ENCODE measurements at regions not wholly inside any gene's neighbourhood (a gene's known extent, or its start where the extent isn't known, plus 50 kb on each side); places are given as distances from the start of the nearest gene placed in this dataset.

GRCh38 chr15:85941186-85941855 is 138.3 kb upstream of the AGBL1 start:
- WGBS (ENCODE audit: insufficient coverage, low lambda C conversion rate): no CpG with 5 or more reads among the region's 2 CpGs
- H3K36me3 ChIP-seq (ENCODE audit: control insufficient read depth, insufficient read depth, low read length): no peaks in the 10 kb centered on the region
- H3K9me3 ChIP-seq (ENCODE audit: control insufficient read depth, low read depth, low read length): no peaks in the 10 kb centered on the region
- no peaks in the 10 kb centered on the region for H3K27me3 ChIP-seq (ENCODE audit: control insufficient read depth, insufficient read depth, low read length)
- peak; percentile 10 to 12 for DNase-seq
- no peak overlapping the region for H3K27ac ChIP-seq (ENCODE audit: low read length)
- no peaks in the 10 kb centered on the region for H3K4me1 ChIP-seq (ENCODE audit: control insufficient read depth, insufficient read depth, low read length)
- H3K4me3 ChIP-seq (ENCODE audit: low read length): no peak overlapping the region

GRCh38 chr15:85942632-85943031 is 137.0 kb upstream of the AGBL1 start:
- no peak overlapping the region for H3K27ac ChIP-seq (ENCODE audit: low read length)
- no peaks in the 10 kb centered on the region for H3K9me3 ChIP-seq (ENCODE audit: control insufficient read depth, low read depth, low read length)
- no peaks in the 10 kb centered on the region for H3K36me3 ChIP-seq (ENCODE audit: control insufficient read depth, insufficient read depth, low read length)
- DNase-seq: no peak
- H3K27me3 ChIP-seq (ENCODE audit: control insufficient read depth, insufficient read depth, low read length): no peaks in the 10 kb centered on the region
- H3K4me3 ChIP-seq (ENCODE audit: low read length): no peak overlapping the region
- WGBS (ENCODE audit: insufficient coverage, low lambda C conversion rate): no CpG with 5 or more reads among the region's 5 CpGs
- no peaks in the 10 kb centered on the region for H3K4me1 ChIP-seq (ENCODE audit: control insufficient read depth, insufficient read depth, low read length)

DNA sequence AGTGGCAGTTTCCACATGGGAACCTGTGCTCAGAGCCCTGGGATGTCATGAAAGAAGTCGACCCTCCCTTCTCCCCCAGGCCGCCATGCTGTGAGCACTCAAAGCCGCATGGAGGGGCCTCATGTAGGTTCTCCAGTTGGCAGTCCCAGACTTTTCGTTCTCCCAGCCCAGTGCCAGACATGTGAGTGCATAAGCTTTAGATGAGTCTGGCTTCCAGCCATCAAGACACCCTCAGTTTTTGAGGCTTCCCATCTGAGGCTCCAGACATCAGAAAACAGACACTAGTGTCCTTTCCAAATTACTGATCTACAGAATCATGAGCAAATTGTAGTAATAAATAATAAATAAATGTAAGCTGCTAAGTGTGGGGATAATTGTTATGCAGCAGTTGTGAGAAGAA is 136.5 kb upstream of the AGBL1 start:
- WGBS (ENCODE audit: insufficient coverage, low lambda C conversion rate): no CpG with 5 or more reads among the region's 4 CpGs
- Histone ChIP-seq H3K27ac (ENCODE audit: low read length) (no peak overlapping the region), H3K36me3 (ENCODE audit: control insufficient read depth, insufficient read depth, low read length) (no peaks in the 10 kb centered on the region)

GRCh38 chr15:85943791-85944190 is 135.9 kb upstream of the AGBL1 start:
- WGBS (ENCODE audit: insufficient coverage, low lambda C conversion rate): 92% methylated on average over 2 of the region's 2 CpGs
- Histone ChIP-seq H3K4me3 (ENCODE audit: low read length) (no peak overlapping the region), H3K27me3 (ENCODE audit: control insufficient read depth, insufficient read depth, low read length) (no peaks in the 10 kb centered on the region), H3K36me3 (ENCODE audit: control insufficient read depth, insufficient read depth, low read length) (no peaks in the 10 kb centered on the region), H3K27ac (ENCODE audit: low read length) (no peak overlapping the region), H3K9me3 (ENCODE audit: control insufficient read depth, low read depth, low read length) (no peaks in the 10 kb centered on the region), H3K4me1 (ENCODE audit: control insufficient read depth, insufficient read depth, low read length) (no peaks in the 10 kb centered on the region)
- no peak for DNase-seq

More for the DNA sequence above, 136.5 kb upstream of the AGBL1 start:
- DNase-seq: no peak
- Histone ChIP-seq H3K27me3 (ENCODE audit: control insufficient read depth, insufficient read depth, low read length) (no peaks in the 10 kb centered on the region), H3K4me3 (ENCODE audit: low read length) (no peak overlapping the region), H3K4me1 (ENCODE audit: control insufficient read depth, insufficient read depth, low read length) (no peaks in the 10 kb centered on the region), H3K9me3 (ENCODE audit: control insufficient read depth, low read depth, low read length) (no peaks in the 10 kb centered on the region)

GRCh38 chr15:85947021-85947420 is 132.7 kb upstream of the AGBL1 start:
- Histone ChIP-seq H3K9me3 (ENCODE audit: control insufficient read depth, low read depth, low read length) (no peaks in the 10 kb centered on the region), H3K27ac (ENCODE audit: low read length) (no peak overlapping the region), H3K27me3 (ENCODE audit: control insufficient read depth, insufficient read depth, low read length) (peaks cover 2% of the 10 kb centered on the region), H3K4me1 (ENCODE audit: control insufficient read depth, insufficient read depth, low read length) (no peaks in the 10 kb centered on the region), H3K36me3 (ENCODE audit: control insufficient read depth, insufficient read depth, low read length) (no peaks in the 10 kb centered on the region), H3K4me3 (ENCODE audit: low read length) (no peak overlapping the region)
- DNase-seq: no peak
- WGBS (ENCODE audit: insufficient coverage, low lambda C conversion rate): no CpG with 5 or more reads among the region's 3 CpGs

- no peak overlapping the region for H3K27ac ChIP-seq (ENCODE audit: low read length)
- no peaks in the 10 kb centered on the region for H3K4me1 ChIP-seq (ENCODE audit: control insufficient read depth, insufficient read depth, low read length)
- no peak overlapping the region for H3K4me3 ChIP-seq (ENCODE audit: low read length)
- no peak for DNase-seq
- H3K36me3 ChIP-seq (ENCODE audit: control insufficient read depth, insufficient read depth, low read length): no peaks in the 10 kb centered on the region
- no peaks in the 10 kb centered on the region for H3K9me3 ChIP-seq (ENCODE audit: control insufficient read depth, low read depth, low read length)
- WGBS (ENCODE audit: insufficient coverage, low lambda C conversion rate): 100% methylated on average over 1 of the region's 7 CpGs
- peaks cover 2% of the 10 kb centered on the region for H3K27me3 ChIP-seq (ENCODE audit: control insufficient read depth, insufficient read depth, low read length)
Measured at GRCh38 chr15:85947936-85948335, 131.7 kb upstream of the AGBL1 start.

DNA sequence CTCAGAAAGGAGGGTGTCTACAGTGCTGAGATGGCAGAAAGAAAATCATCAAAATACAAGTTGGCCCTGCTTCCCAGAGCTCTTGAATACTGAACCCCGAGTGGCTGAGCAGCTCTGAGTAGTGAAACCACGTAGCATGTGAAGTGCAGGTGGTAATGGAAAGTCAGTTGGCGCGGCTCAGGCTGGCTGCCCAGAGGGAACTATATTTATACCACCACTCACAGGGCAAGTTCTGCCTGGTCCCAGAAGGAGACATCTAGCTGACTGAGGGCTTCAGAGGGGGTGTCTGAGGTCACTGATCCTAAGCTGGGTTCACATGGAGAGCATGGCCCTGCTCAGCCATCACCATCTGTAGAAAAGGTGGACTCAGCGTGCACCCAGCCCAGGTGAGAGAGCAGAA is 129.6 kb upstream of the AGBL1 start:
- no peak for DNase-seq
- Histone ChIP-seq H3K4me1 (ENCODE audit: control insufficient read depth, insufficient read depth, low read length) (no peaks in the 10 kb centered on the region), H3K27ac (ENCODE audit: low read length) (no peak overlapping the region), H3K27me3 (ENCODE audit: control insufficient read depth, insufficient read depth, low read length) (peaks cover 2% of the 10 kb centered on the region), H3K9me3 (ENCODE audit: control insufficient read depth, low read depth, low read length) (no peaks in the 10 kb centered on the region), H3K4me3 (ENCODE audit: low read length) (no peak overlapping the region), H3K36me3 (ENCODE audit: control insufficient read depth, insufficient read depth, low read length) (no peaks in the 10 kb centered on the region)
- WGBS (ENCODE audit: insufficient coverage, low lambda C conversion rate): no CpG with 5 or more reads among the region's 5 CpGs

GRCh38 chr15:85954586-85954985 is 125.1 kb upstream of the AGBL1 start:
- no CpG with 5 or more reads among the region's 1 CpG for WGBS (ENCODE audit: insufficient coverage, low lambda C conversion rate)
- no peaks in the 10 kb centered on the region for H3K9me3 ChIP-seq (ENCODE audit: control insufficient read depth, low read depth, low read length)
- no peak for DNase-seq
- no peak overlapping the region for H3K27ac ChIP-seq (ENCODE audit: low read length)
- H3K4me1 ChIP-seq (ENCODE audit: control insufficient read depth, insufficient read depth, low read length): no peaks in the 10 kb centered on the region
- no peak overlapping the region for H3K4me3 ChIP-seq (ENCODE audit: low read length)
- H3K36me3 ChIP-seq (ENCODE audit: control insufficient read depth, insufficient read depth, low read length): no peaks in the 10 kb centered on the region
- H3K27me3 ChIP-seq (ENCODE audit: control insufficient read depth, insufficient read depth, low read length): peaks cover 2% of the 10 kb centered on the region

DNA sequence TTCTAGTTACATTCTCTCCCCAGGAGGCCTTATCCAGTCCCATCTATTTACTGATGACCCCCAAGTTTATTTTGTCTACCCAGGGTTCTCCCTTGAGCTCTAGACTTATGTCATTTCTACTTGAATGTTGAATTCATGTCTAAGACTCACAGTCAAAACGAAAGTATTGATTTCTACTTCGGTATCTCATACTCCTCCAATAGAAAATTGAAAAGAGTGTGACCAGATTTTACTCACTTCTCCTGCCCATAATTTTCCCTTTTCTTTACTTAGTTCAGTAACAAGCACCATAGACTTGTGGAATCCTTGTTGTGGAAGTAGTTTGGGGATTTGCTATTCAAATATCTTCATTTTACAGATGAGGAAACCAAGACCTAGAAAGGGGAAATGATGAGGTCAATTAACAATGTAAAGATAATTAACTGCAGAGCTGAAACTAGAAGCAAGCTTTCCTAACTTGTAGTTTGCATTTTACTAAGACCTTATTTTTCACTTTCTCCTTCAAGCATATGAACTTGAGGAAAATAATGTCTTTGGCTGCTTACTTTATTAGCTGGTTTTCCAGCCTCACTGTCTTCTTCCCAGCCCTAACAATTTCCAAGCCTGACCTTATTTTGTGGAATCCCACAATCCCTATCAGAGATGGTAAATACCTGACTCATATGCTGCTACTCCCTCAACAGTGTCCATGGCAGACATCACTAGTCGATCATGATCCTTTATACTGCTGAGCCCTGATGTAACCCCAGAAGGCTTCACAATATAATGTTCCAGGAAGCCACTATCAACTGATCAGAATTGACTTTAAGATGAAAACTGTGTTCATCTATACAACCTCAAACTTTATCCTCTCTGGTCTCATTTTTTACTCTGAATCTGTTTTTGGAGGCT is 123.9 kb upstream of the AGBL1 start:
- Histone ChIP-seq H3K27me3 (ENCODE audit: control insufficient read depth, insufficient read depth, low read length) (peaks cover 2% of the 10 kb centered on the region), H3K4me1 (ENCODE audit: control insufficient read depth, insufficient read depth, low read length) (no peaks in the 10 kb centered on the region), H3K9me3 (ENCODE audit: control insufficient read depth, low read depth, low read length) (no peaks in the 10 kb centered on the region), H3K4me3 (ENCODE audit: low read length) (no peak overlapping the region), H3K36me3 (ENCODE audit: control insufficient read depth, insufficient read depth, low read length) (no peaks in the 10 kb centered on the region), H3K27ac (ENCODE audit: low read length) (no peak overlapping the region)
- 93% methylated on average over 2 of the region's 3 CpGs for WGBS (ENCODE audit: insufficient coverage, low lambda C conversion rate)
- DNase-seq: no peak

GRCh38 chr15:85956532-85957275 is 123.0 kb upstream of the AGBL1 start:
- no peak for DNase-seq
- Histone ChIP-seq H3K27me3 (ENCODE audit: control insufficient read depth, insufficient read depth, low read length) (no peaks in the 10 kb centered on the region), H3K9me3 (ENCODE audit: control insufficient read depth, low read depth, low read length) (no peaks in the 10 kb centered on the region), H3K4me3 (ENCODE audit: low read length) (no peak overlapping the region), H3K36me3 (ENCODE audit: control insufficient read depth, insufficient read depth, low read length) (no peaks in the 10 kb centered on the region), H3K27ac (ENCODE audit: low read length) (no peak overlapping the region), H3K4me1 (ENCODE audit: control insufficient read depth, insufficient read depth, low read length) (no peaks in the 10 kb centered on the region)
- 76% methylated on average over 2 of the region's 2 CpGs for WGBS (ENCODE audit: insufficient coverage, low lambda C conversion rate)

Data from large intestine (tissue), 3 donors.